D721Med (cell line): ENCODE measurements at regions not wholly inside any gene's neighbourhood (a gene's known extent, or its start where the extent isn't known, plus 50 kb on each side); places are given as distances from the start of the nearest gene placed in this dataset.
"Not testable (repeated sequence)": the region's sequence is repeated elsewhere in the genome, so short reads cannot be mapped to it uniquely, and the experiment has no call there.

ENCODE experiments used
- DNase-seq: peaks from one replicate; pipeline ENCODE4 v3.0.0; 2011; ENCODE audit warnings: low spot score; ENCODE audit not compliant: insufficient read length
- FAIRE-seq: peaks from 2 replicates; lab custom pipeline; 2011; peaks lifted over from hg19 to GRCh38; lab: Jason Lieb, UNC
- CTCF ChIP-seq: IDR thresholded peaks from 2 replicates; pipeline ENCODE4 v1.5.1; 2012; ENCODE audit warnings: mild to moderate bottlenecking, control low read depth; ENCODE audit not compliant: insufficient read depth; ENCODE audit errors: missing control alignments

GRCh38 chr3:134711284-134711683, 60.5 kb upstream of the KY start:
- no peak for TF ChIP-seq CTCF
- FAIRE-seq = no peak
- DNase-seq = no peak

GRCh38 chr3:134713671-134714070, 62.8 kb upstream of the KY start:
- DNase-seq = no peak
- FAIRE-seq = no peak
- TF ChIP-seq CTCF = no peak

GRCh38 chr3:134718726-134719125, 67.9 kb upstream of the KY start:
- DNase-seq (no peak), FAIRE-seq (no peak)
- no peak for TF ChIP-seq CTCF

- TF ChIP-seq CTCF = no peak
- FAIRE-seq (peak; percentile 66), DNase-seq (no peak)
These were observed 70.4 kb upstream of the KY start for GRCh38 chr3:134721214-134721613.

- DNase-seq (no peak), FAIRE-seq (no peak)
- no peak for TF ChIP-seq CTCF
These were observed 72.1 kb upstream of the EPHB1 start for GRCh38 chr3:134722969-134723368.

- no peak for TF ChIP-seq CTCF
- FAIRE-seq = no peak
These were observed 65.4 kb upstream of the EPHB1 start for GRCh38 chr3:134729649-134730048.

GRCh38 chr3:134737516-134737915, 57.5 kb upstream of the EPHB1 start:
- TF ChIP-seq CTCF = no peak
- FAIRE-seq (no peak), DNase-seq (no peak)

More at GRCh38 chr3:134729649-134730048, 65.4 kb upstream of the EPHB1 start:
- no peak for DNase-seq

GRCh38 chr3:134740077-134740476, 55.0 kb upstream of the EPHB1 start:
- FAIRE-seq, DNase-seq: not testable (repeated sequence)
